ENCODE measurements at regions not wholly inside any gene's neighbourhood (a gene's known extent, or its start where the extent isn't known, plus 50 kb on each side); places are given as distances from the start of the nearest gene placed in this dataset.

DNA sequence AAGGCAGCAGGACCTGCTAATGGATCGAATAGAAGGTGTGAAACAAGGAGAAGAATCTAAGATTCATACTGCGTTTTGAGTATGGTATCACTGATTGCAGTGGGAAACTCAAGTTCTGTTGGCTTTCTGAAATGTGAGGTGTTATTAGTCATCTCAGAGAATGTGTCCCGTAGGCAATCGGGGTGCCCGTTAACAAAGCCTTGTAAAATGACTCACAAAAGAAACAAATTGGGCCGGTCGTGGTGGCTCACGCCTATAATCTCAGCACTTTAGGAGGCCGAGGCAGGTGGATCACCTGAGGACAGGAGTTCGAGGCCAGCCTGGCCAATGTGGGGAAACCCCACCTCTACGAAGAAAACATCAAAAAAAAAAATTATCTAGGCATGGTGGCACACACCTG lies 118.2 kb upstream of the C7orf33 start:
- Histone ChIP-seq H3K4me1 (ENCODE audit: control insufficient read depth, low read depth, low read length) (peaks cover 6% of the 10 kb centered on the region), H3K36me3 (ENCODE audit: control insufficient read depth, low read depth, low read length) (no peaks in the 10 kb centered on the region), H3K9me3 (ENCODE audit: control insufficient read depth, low read depth, low read length) (no peaks in the 10 kb centered on the region), H3K4me3 (ENCODE audit: low read length) (no peak overlapping the region), H3K9ac (ENCODE audit: low read length) (no peak overlapping the region), H3K27me3 (ENCODE audit: control insufficient read depth, insufficient read depth, low read length) (no peaks in the 10 kb centered on the region), H3K27ac (ENCODE audit: low read length) (no peak overlapping the region)

DNA sequence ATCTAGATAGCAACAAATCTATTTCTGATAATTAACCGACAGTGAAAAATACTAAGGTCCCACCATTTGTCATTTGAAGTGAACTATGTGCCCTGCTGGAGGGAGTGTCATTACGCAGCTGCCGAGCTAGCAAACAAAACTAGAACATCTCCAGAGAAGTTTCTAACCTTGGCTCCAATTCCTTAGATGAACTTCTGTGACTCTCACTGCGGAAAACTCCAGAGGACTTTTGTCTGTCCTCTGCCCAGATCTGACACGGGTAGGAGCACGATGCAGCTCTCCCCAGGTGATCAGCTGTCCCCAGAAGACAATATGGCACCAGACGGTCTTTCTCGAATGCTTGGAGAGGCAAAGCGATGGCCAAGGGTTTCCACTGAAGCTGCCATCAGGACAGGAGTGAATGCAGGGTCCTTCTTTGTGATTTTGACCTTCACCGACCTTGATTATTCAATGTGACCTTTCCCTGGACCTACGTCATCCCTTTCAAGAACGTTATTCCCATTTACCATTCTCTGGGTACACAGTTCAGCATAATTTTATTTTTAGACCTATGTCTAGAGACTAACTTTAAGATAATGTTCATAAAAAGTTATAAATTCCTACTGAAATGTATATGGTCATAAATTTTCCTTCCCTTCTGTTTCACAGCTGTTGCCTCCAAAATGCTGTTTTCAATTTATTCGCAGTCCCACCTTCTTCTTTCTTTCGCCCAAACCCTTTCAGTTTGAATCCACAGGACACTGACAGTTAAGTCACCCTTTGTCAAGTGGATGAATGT lies 116.7 kb upstream of the C7orf33 start:
- no peak overlapping the region for H3K27ac ChIP-seq (ENCODE audit: low read length)
- H3K9me3 ChIP-seq (ENCODE audit: control insufficient read depth, low read depth, low read length): no peaks in the 10 kb centered on the region
- H3K36me3 ChIP-seq (ENCODE audit: control insufficient read depth, low read depth, low read length): no peaks in the 10 kb centered on the region
- H3K27me3 ChIP-seq (ENCODE audit: control insufficient read depth, insufficient read depth, low read length): no peaks in the 10 kb centered on the region
- no peak overlapping the region for H3K9ac ChIP-seq (ENCODE audit: low read length)
- H3K4me1 ChIP-seq (ENCODE audit: control insufficient read depth, low read depth, low read length): peaks cover 11% of the 10 kb centered on the region
- no peak overlapping the region for H3K4me3 ChIP-seq (ENCODE audit: low read length)

GRCh38 chr7:148474481-148475025 lies 116.0 kb upstream of the C7orf33 start:
- Histone ChIP-seq H3K27ac (ENCODE audit: low read length) (no peak overlapping the region), H3K4me1 (ENCODE audit: control insufficient read depth, low read depth, low read length) (peaks cover 15% of the 10 kb centered on the region), H3K36me3 (ENCODE audit: control insufficient read depth, low read depth, low read length) (no peaks in the 10 kb centered on the region), H3K4me3 (ENCODE audit: low read length) (no peak overlapping the region), H3K27me3 (ENCODE audit: control insufficient read depth, insufficient read depth, low read length) (no peaks in the 10 kb centered on the region), H3K9ac (ENCODE audit: low read length) (no peak overlapping the region), H3K9me3 (ENCODE audit: control insufficient read depth, low read depth, low read length) (no peaks in the 10 kb centered on the region)

DNA sequence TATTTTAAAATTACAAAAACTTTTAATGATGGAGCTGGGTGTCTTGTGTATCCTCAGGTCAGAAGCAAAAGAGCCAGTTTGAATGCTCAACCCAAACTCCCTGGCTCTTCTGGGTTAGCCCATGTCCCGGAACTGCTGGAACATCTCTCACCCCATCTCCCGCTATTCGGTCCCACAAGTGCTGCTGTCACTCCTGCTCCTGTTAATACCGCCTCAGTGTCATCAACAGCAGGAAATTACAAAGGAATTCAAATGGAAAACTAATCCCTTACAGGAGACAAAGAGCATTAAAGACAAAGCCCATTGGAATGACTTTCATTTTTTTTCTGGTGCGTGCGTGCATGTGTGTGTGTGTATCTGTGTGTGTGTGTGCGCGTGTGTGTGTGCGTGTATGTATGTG lies 112.0 kb upstream of the C7orf33 start:
- no peaks in the 10 kb centered on the region for H3K36me3 ChIP-seq (ENCODE audit: control insufficient read depth, low read depth, low read length)
- H3K27ac ChIP-seq (ENCODE audit: low read length): no peak overlapping the region
- H3K9me3 ChIP-seq (ENCODE audit: control insufficient read depth, low read depth, low read length): no peaks in the 10 kb centered on the region
- no peaks in the 10 kb centered on the region for H3K27me3 ChIP-seq (ENCODE audit: control insufficient read depth, insufficient read depth, low read length)
- H3K9ac ChIP-seq (ENCODE audit: low read length): no peak overlapping the region
- H3K4me1 ChIP-seq (ENCODE audit: control insufficient read depth, low read depth, low read length): peaks cover 15% of the 10 kb centered on the region
- no peak overlapping the region for H3K4me3 ChIP-seq (ENCODE audit: low read length)

- no peak overlapping the region for H3K27ac ChIP-seq (ENCODE audit: low read length)
- H3K4me1 ChIP-seq (ENCODE audit: control insufficient read depth, low read depth, low read length): peaks cover 9% of the 10 kb centered on the region
- no peak overlapping the region for H3K9ac ChIP-seq (ENCODE audit: low read length)
- H3K4me3 ChIP-seq (ENCODE audit: low read length): no peak overlapping the region
- H3K36me3 ChIP-seq (ENCODE audit: control insufficient read depth, low read depth, low read length): no peaks in the 10 kb centered on the region
- H3K27me3 ChIP-seq (ENCODE audit: control insufficient read depth, insufficient read depth, low read length): no peaks in the 10 kb centered on the region
- no peaks in the 10 kb centered on the region for H3K9me3 ChIP-seq (ENCODE audit: control insufficient read depth, low read depth, low read length)
These were observed 110.0 kb upstream of the C7orf33 start for GRCh38 chr7:148480479-148481146.

DNA sequence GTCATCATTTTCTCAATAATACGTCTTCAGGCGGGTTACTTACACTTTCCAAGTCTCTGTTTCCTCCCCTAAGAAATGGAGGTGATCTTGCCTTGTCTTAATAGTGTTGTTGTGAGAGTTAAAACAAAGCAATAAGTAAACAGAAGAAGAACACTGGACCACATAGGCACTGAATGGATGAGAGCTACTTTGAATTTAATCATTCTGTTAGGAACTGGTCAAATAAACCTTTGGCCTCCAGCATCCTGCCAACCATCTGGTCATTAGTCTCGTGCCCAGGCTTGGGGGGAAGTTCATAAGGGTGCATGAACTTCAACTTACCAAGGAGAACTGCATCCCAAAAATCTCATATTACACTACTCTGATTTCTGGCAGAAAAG lies 109.4 kb upstream of the C7orf33 start:
- no peaks in the 10 kb centered on the region for H3K27me3 ChIP-seq (ENCODE audit: control insufficient read depth, insufficient read depth, low read length)
- H3K9ac ChIP-seq (ENCODE audit: low read length): no peak overlapping the region
- peaks cover 9% of the 10 kb centered on the region for H3K4me1 ChIP-seq (ENCODE audit: control insufficient read depth, low read depth, low read length)
- no peak overlapping the region for H3K27ac ChIP-seq (ENCODE audit: low read length)
- no peaks in the 10 kb centered on the region for H3K36me3 ChIP-seq (ENCODE audit: control insufficient read depth, low read depth, low read length)
- no peaks in the 10 kb centered on the region for H3K9me3 ChIP-seq (ENCODE audit: control insufficient read depth, low read depth, low read length)
- no peak overlapping the region for H3K4me3 ChIP-seq (ENCODE audit: low read length)

DNA sequence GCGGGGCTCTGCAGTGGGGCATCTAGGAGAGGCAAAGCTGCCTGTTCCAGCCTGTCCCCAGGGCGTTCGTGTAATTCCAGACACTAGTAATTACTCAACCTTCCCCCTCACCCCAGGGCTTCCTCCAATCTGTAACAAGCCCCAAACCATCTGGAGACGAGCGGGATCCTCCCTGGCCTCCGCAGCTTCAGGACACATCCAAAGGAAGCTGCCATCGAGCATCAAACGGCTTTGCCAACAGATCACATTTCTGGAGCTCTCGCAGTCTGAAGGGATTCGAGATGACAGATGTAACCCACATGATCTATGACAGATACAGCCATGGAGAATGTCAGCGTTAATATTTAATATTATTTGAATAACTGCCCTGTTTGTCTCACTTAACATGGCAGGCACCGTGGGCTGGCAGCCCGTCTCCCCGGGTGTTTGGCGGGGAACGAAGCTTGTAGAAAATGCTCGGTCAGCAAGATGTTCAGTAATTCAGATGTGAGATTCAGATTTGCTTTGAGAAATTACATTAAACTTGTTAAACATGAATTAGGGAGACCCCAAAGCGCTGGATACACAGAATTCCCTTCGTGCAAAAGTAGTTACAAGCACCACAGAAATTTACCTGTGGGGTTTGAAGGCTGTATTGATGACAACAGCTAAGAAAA lies 108.5 kb upstream of the C7orf33 start:
- no peaks in the 10 kb centered on the region for H3K36me3 ChIP-seq (ENCODE audit: control insufficient read depth, low read depth, low read length)
- no peak overlapping the region for H3K9ac ChIP-seq (ENCODE audit: low read length)
- no peak overlapping the region for H3K4me3 ChIP-seq (ENCODE audit: low read length)
- H3K9me3 ChIP-seq (ENCODE audit: control insufficient read depth, low read depth, low read length): no peaks in the 10 kb centered on the region
- H3K27me3 ChIP-seq (ENCODE audit: control insufficient read depth, insufficient read depth, low read length): no peaks in the 10 kb centered on the region
- H3K4me1 ChIP-seq (ENCODE audit: control insufficient read depth, low read depth, low read length): peaks cover 9% of the 10 kb centered on the region
- H3K27ac ChIP-seq (ENCODE audit: low read length): no peak overlapping the region

GRCh38 chr7:148483515-148484308 lies 106.9 kb upstream of the C7orf33 start:
- H3K36me3 ChIP-seq (ENCODE audit: control insufficient read depth, low read depth, low read length): no peaks in the 10 kb centered on the region
- no peak overlapping the region for H3K27ac ChIP-seq (ENCODE audit: low read length)
- H3K9me3 ChIP-seq (ENCODE audit: control insufficient read depth, low read depth, low read length): no peaks in the 10 kb centered on the region
- H3K4me3 ChIP-seq (ENCODE audit: low read length): no peak overlapping the region
- H3K4me1 ChIP-seq (ENCODE audit: control insufficient read depth, low read depth, low read length): peaks cover 6% of the 10 kb centered on the region
- no peak overlapping the region for H3K9ac ChIP-seq (ENCODE audit: low read length)
- no peaks in the 10 kb centered on the region for H3K27me3 ChIP-seq (ENCODE audit: control insufficient read depth, insufficient read depth, low read length)

DNA sequence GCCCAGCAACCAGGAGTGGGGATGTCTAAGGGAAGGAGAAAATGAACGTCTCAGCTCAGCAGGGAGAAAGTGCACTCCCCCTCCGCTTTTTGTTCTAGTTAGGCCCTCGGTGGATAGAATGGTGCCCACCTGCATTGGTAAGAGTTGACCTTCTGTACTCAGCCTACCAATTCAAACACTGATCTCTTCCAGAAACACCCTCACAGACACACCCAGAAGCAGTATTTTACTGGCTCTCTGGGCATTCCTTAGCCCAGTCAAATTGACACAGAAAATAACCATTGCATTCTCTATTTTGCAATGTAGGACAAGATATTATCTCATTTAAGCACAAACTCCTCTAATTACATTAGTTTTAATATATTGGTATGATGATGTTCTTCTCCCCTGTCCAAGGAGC lies 106.1 kb upstream of the C7orf33 start:
- H3K9ac ChIP-seq (ENCODE audit: low read length): no peak overlapping the region
- H3K9me3 ChIP-seq (ENCODE audit: control insufficient read depth, low read depth, low read length): no peaks in the 10 kb centered on the region
- no peaks in the 10 kb centered on the region for H3K36me3 ChIP-seq (ENCODE audit: control insufficient read depth, low read depth, low read length)
- H3K4me3 ChIP-seq (ENCODE audit: low read length): no peak overlapping the region
- H3K27me3 ChIP-seq (ENCODE audit: control insufficient read depth, insufficient read depth, low read length): no peaks in the 10 kb centered on the region
- H3K4me1 ChIP-seq (ENCODE audit: control insufficient read depth, low read depth, low read length): no peaks in the 10 kb centered on the region
- H3K27ac ChIP-seq (ENCODE audit: low read length): no peak overlapping the region

DNA sequence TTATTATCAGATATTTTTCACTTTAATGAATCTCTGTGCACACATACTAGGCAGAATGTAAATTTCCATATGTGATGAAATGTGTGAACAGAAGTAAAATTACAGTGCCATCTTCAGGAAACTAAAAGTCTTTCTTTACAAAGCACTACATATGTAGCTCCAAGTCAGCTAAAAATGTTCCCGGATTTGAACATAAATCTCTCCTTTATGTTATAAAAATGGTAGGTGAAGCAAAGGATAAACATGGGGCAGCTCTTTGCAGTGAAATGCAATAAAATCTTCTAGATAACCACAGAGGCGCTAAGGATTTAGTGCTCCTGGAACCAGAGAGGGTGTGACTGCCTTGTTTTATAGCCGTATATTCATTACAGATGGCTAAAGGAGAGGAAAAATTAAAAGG lies 104.9 kb upstream of the C7orf33 start:
- no peaks in the 10 kb centered on the region for H3K36me3 ChIP-seq (ENCODE audit: control insufficient read depth, low read depth, low read length)
- H3K9me3 ChIP-seq (ENCODE audit: control insufficient read depth, low read depth, low read length): no peaks in the 10 kb centered on the region
- no peaks in the 10 kb centered on the region for H3K27me3 ChIP-seq (ENCODE audit: control insufficient read depth, insufficient read depth, low read length)
- H3K4me1 ChIP-seq (ENCODE audit: control insufficient read depth, low read depth, low read length): no peaks in the 10 kb centered on the region
- no peak overlapping the region for H3K9ac ChIP-seq (ENCODE audit: low read length)
- no peak overlapping the region for H3K27ac ChIP-seq (ENCODE audit: low read length)
- no peak overlapping the region for H3K4me3 ChIP-seq (ENCODE audit: low read length)

DNA sequence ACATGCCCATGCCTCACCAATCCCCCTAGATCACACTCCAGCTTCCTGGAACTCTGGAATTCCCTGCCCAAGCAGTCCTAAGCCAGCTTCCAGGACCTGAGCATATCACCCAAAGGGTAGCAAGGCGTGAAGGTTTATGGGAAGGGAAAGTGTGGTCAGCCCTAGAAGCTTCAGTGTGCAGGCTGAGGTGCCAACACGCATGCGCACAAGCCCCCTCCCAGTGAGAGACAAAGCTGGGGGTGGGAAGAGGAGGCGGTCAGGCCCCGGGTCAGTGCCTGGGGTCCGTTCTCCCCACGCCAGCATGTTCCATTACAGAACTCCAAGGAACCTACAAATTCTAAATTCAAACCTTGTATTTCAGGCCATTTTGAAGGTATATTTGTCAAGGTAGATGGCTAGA lies 103.6 kb upstream of the C7orf33 start:
- Histone ChIP-seq H3K36me3 (ENCODE audit: control insufficient read depth, low read depth, low read length) (no peaks in the 10 kb centered on the region), H3K27ac (ENCODE audit: low read length) (no peak overlapping the region), H3K4me3 (ENCODE audit: low read length) (no peak overlapping the region), H3K9me3 (ENCODE audit: control insufficient read depth, low read depth, low read length) (no peaks in the 10 kb centered on the region), H3K9ac (ENCODE audit: low read length) (no peak overlapping the region), H3K4me1 (ENCODE audit: control insufficient read depth, low read depth, low read length) (no peaks in the 10 kb centered on the region), H3K27me3 (ENCODE audit: control insufficient read depth, insufficient read depth, low read length) (no peaks in the 10 kb centered on the region)

All from iPS-18a (cell line).